Mesenchymal stem cell (in vitro differentiated cells and primary cell): ENCODE measurements at regions not wholly inside any gene's neighbourhood (a gene's known extent, or its start where the extent isn't known, plus 50 kb on each side); places are given as distances from the start of the nearest gene placed in this dataset.
A peak's percentile ranks its signal among the peaks of the same experiment; 100 is the strongest.

Source experiments
- DNase-seq: peaks from one replicate; pipeline ENCODE4 v3.0.0-alpha.2; 2013
- H2AFZ ChIP-seq: one replicate; pipeline ENCODE4 v1.6.1; 2013; ENCODE audit warnings: low read depth, mild to moderate bottlenecking, control low read depth, inconsistent platforms, low read length, moderate library complexity
- H2AK5ac ChIP-seq: 2 replicates; pipeline ENCODE4 v1.6.1; 2013; ENCODE audit warnings: low read length, moderate library complexity, mild to moderate bottlenecking, inconsistent platforms; ENCODE audit not compliant: severe bottlenecking
- H2BK120ac ChIP-seq: one replicate; pipeline ENCODE4 v1.6.1; 2013; ENCODE audit warnings: low read depth, mild to moderate bottlenecking, inconsistent platforms, low read length, moderate library complexity
- H2BK12ac ChIP-seq, 2 experiments: one replicate each; pipeline ENCODE4 v1.6.1; 2013; ENCODE audit warnings: inconsistent platforms in 2 of 2, low read length in 2 of 2, mild to moderate bottlenecking in 2 of 2, moderate library complexity in 2 of 2, control low read depth in 1 of 2
- H2BK15ac ChIP-seq: one replicate; pipeline ENCODE4 v1.6.1; 2013; ENCODE audit warnings: mild to moderate bottlenecking, low read depth, inconsistent platforms; ENCODE audit not compliant: poor library complexity, severe bottlenecking
- H2BK5ac ChIP-seq: 2 replicates; pipeline ENCODE4 v1.6.1; 2013; ENCODE audit warnings: low read depth, mild to moderate bottlenecking, low read length, control low read depth, inconsistent platforms; ENCODE audit not compliant: poor library complexity, severe bottlenecking
- H3K14ac ChIP-seq, 2 experiments: one replicate each; pipeline ENCODE4 v1.6.1; 2013; ENCODE audit warnings: inconsistent platforms in 2 of 2, low read length in 2 of 2, control low read depth in 1 of 2, mild to moderate bottlenecking in 1 of 2, moderate library complexity in 1 of 2
- H3K18ac ChIP-seq, 2 experiments: one replicate each; pipeline ENCODE4 v1.6.1; 2013; ENCODE audit warnings: inconsistent platforms in 2 of 2, low read length in 2 of 2, control low read depth in 1 of 2, low read depth in 1 of 2, mild to moderate bottlenecking in 1 of 2
- H3K23ac ChIP-seq, 2 experiments: one replicate each; pipeline ENCODE4 v1.6.1; 2013; ENCODE audit warnings: inconsistent platforms in 2 of 2, low read length in 2 of 2, mild to moderate bottlenecking in 2 of 2, moderate library complexity in 2 of 2, control low read depth in 1 of 2
- H3K27ac ChIP-seq: 2 replicates; pipeline ENCODE4 v1.5.1; 2013; ENCODE audit warnings: mild to moderate bottlenecking, moderate library complexity, low read length, control low read depth, inconsistent platforms; ENCODE audit not compliant: poor library complexity, severe bottlenecking
- H3K27me3 ChIP-seq, 2 experiments: 2 replicates each; pipeline versions ENCODE4 v1.6.1 to v1.7.0; 2013; ENCODE audit warnings: low read length in 2 of 2, mild to moderate bottlenecking in 2 of 2, moderate library complexity in 2 of 2, control low read depth in 1 of 2, inconsistent platforms in 1 of 2; ENCODE audit not compliant: control insufficient read depth in 1 of 2, insufficient read depth in 1 of 2
- H3K36me3 ChIP-seq, 2 experiments: 2 replicates each; pipeline versions ENCODE4 v1.6.1 to v1.7.0; 2013; ENCODE audit warnings: low read length in 2 of 2, control low read depth in 1 of 2, inconsistent platforms in 1 of 2, low read depth in 1 of 2, mild to moderate bottlenecking in 1 of 2; ENCODE audit not compliant: insufficient read depth in 2 of 2, control insufficient read depth in 1 of 2
- H3K4ac ChIP-seq, 2 experiments: one replicate each; pipeline ENCODE4 v1.6.1; 2013; ENCODE audit warnings: inconsistent platforms in 2 of 2, low read length in 2 of 2, mild to moderate bottlenecking in 2 of 2, moderate library complexity in 2 of 2, control low read depth in 1 of 2, low read depth in 1 of 2
- H3K4me1 ChIP-seq: 2 replicates; pipeline ENCODE4 v1.6.1; 2013; ENCODE audit warnings: low read depth, low read length, control low read depth; ENCODE audit not compliant: control insufficient read depth, insufficient read depth
- H3K4me2 ChIP-seq: 2 replicates; pipeline ENCODE4 v1.6.1; 2013; ENCODE audit warnings: low read length, mild to moderate bottlenecking, inconsistent platforms; ENCODE audit not compliant: poor library complexity, severe bottlenecking
- H3K4me3 ChIP-seq, 2 experiments: 2 replicates each; pipeline versions ENCODE4 v1.5.1 to v1.7.0; 2013; ENCODE audit warnings: low read length in 2 of 2, mild to moderate bottlenecking in 2 of 2, control low read depth in 1 of 2, low read depth in 1 of 2; ENCODE audit not compliant: insufficient read depth in 1 of 2
- H3K79me1 ChIP-seq: replicated peaks from 2 replicates; pipeline ENCODE4 v1.6.1; 2013; ENCODE audit warnings: mild to moderate bottlenecking, control low read depth, low read length, inconsistent platforms; ENCODE audit not compliant: poor library complexity, severe bottlenecking
- H3K9ac ChIP-seq: 2 replicates; pipeline ENCODE4 v1.7.0; 2013; ENCODE audit warnings: mild to moderate bottlenecking, low read length, moderate library complexity
- H3K9me3 ChIP-seq: 2 replicates; pipeline ENCODE4 v1.7.0; 2013; ENCODE audit warnings: mild to moderate bottlenecking, low read length; ENCODE audit not compliant: control insufficient read depth
- H4K8ac ChIP-seq: one replicate; pipeline ENCODE4 v1.6.1; 2013; ENCODE audit warnings: inconsistent platforms, mild to moderate bottlenecking, low read length, moderate library complexity
- H4K91ac ChIP-seq: one replicate; pipeline ENCODE4 v1.6.1; 2013; ENCODE audit warnings: mild to moderate bottlenecking, low read length, inconsistent platforms
- WGBS: methylation state at CpG from one replicate; pipeline ENCODE4 v1.1.7; 2013; ENCODE audit warnings: mixed read lengths; 5-methylcytosine and 5-hydroxymethylcytosine counted together

- Histone ChIP-seq H3K4me1 (no peaks in the 10 kb centered on the region), H3K4ac (no peak overlapping the region), H3K4me3 (no peak overlapping the region), H2BK120ac (no peak overlapping the region), H2AK5ac (no peak overlapping the region), H2BK5ac (no peak overlapping the region), H2AFZ (no peak overlapping the region), H4K8ac (no peak overlapping the region), H2BK12ac (no peak overlapping the region), H3K36me3 (no peaks in the 10 kb centered on the region), H3K79me1 (no peaks in the 10 kb centered on the region), H3K4me2 (no peak overlapping the region), H3K9ac (no peak overlapping the region), H3K27ac (no peak overlapping the region), H3K18ac (no peak overlapping the region), H3K9me3 (no peaks in the 10 kb centered on the region), H3K14ac (no peak overlapping the region), H3K23ac (no peak overlapping the region), H4K91ac (no peak overlapping the region), H2BK15ac (no peak overlapping the region), H3K27me3 (no peaks in the 10 kb centered on the region)
- no peak for DNase-seq
- WGBS: 89% methylated on average over 2 of the region's 2 CpGs
Observed at GRCh38 chr6:147710890-147711289, 202.4 kb downstream of the SAMD5 start.

- no peak overlapping the region for H3K4ac ChIP-seq
Observed at GRCh38 chr6:147711476-147711875, 203.0 kb downstream of the SAMD5 start.

GRCh38 chr6:147712841-147713240 lies 204.4 kb downstream of the SAMD5 start:
- H3K9me3 ChIP-seq: no peaks in the 10 kb centered on the region
- no peak overlapping the region for H3K27ac ChIP-seq
- no peaks in the 10 kb centered on the region for H3K27me3 ChIP-seq
- H3K79me1 ChIP-seq: no peaks in the 10 kb centered on the region
- H4K91ac ChIP-seq: no peak overlapping the region
- WGBS: 100% methylated on average over 1 of the region's 2 CpGs
- H3K14ac ChIP-seq: no peak overlapping the region
- H2BK5ac ChIP-seq: no peak overlapping the region
- H2BK12ac ChIP-seq: no peak overlapping the region
- no peak overlapping the region for H2AK5ac ChIP-seq
- no peak overlapping the region for H2BK120ac ChIP-seq
- no peak overlapping the region for H3K9ac ChIP-seq
- no peaks in the 10 kb centered on the region for H3K36me3 ChIP-seq
- H3K23ac ChIP-seq: no peak overlapping the region
- H4K8ac ChIP-seq: no peak overlapping the region
- no peak overlapping the region for H3K4me3 ChIP-seq
- H3K18ac ChIP-seq: no peak overlapping the region
- no peak for DNase-seq
- no peak overlapping the region for H3K4ac ChIP-seq
- no peak overlapping the region for H3K4me2 ChIP-seq
- H2BK15ac ChIP-seq: no peak overlapping the region
- no peak overlapping the region for H2AFZ ChIP-seq
- H3K4me1 ChIP-seq: peaks cover 2% of the 10 kb centered on the region

More at GRCh38 chr6:147711476-147711875, 203.0 kb downstream of the SAMD5 start:
- no peak overlapping the region for H3K27ac ChIP-seq
- no peaks in the 10 kb centered on the region for H3K9me3 ChIP-seq
- DNase-seq: no peak
- no peak overlapping the region for H2AFZ ChIP-seq
- no peak overlapping the region for H3K4me2 ChIP-seq
- no peaks in the 10 kb centered on the region for H3K27me3 ChIP-seq
- 81% methylated on average over 3 of the region's 4 CpGs for WGBS
- no peak overlapping the region for H3K9ac ChIP-seq
- H2AK5ac ChIP-seq: no peak overlapping the region
- no peaks in the 10 kb centered on the region for H3K36me3 ChIP-seq
- no peaks in the 10 kb centered on the region for H3K79me1 ChIP-seq
- no peak overlapping the region for H2BK15ac ChIP-seq
- no peak overlapping the region for H3K18ac ChIP-seq
- H2BK120ac ChIP-seq: no peak overlapping the region
- H4K8ac ChIP-seq: no peak overlapping the region
- H3K23ac ChIP-seq: no peak overlapping the region
- no peak overlapping the region for H2BK12ac ChIP-seq
- no peak overlapping the region for H4K91ac ChIP-seq
- H3K4me3 ChIP-seq: no peak overlapping the region
- peaks cover 2% of the 10 kb centered on the region for H3K4me1 ChIP-seq
- no peak overlapping the region for H2BK5ac ChIP-seq
- H3K14ac ChIP-seq: no peak overlapping the region

- WGBS: 90% methylated on average over 5 of the region's 5 CpGs
Observed at GRCh38 chr6:147715035-147715434, 206.5 kb downstream of the SAMD5 start.

More at GRCh38 chr6:147715035-147715434, 206.5 kb downstream of the SAMD5 start:
- no peak overlapping the region for H3K4me2 ChIP-seq
- no peak overlapping the region for H2BK12ac ChIP-seq
- no peak overlapping the region for H3K9ac ChIP-seq
- no peak overlapping the region for H2BK15ac ChIP-seq
- DNase-seq: no peak
- H4K91ac ChIP-seq: no peak overlapping the region
- H3K18ac ChIP-seq: no peak overlapping the region
- peak overlapping the region in 1 of 2 experiments; percentile 9 for H3K14ac ChIP-seq
- no peak overlapping the region for H3K23ac ChIP-seq
- no peaks in the 10 kb centered on the region for H3K27me3 ChIP-seq
- H4K8ac ChIP-seq: no peak overlapping the region
- no peaks in the 10 kb centered on the region for H3K79me1 ChIP-seq
- H2BK120ac ChIP-seq: no peak overlapping the region
- H2BK5ac ChIP-seq: no peak overlapping the region
- H2AK5ac ChIP-seq: no peak overlapping the region
- H3K4me1 ChIP-seq: peaks cover 2% of the 10 kb centered on the region
- no peak overlapping the region for H3K4ac ChIP-seq
- no peak overlapping the region for H3K27ac ChIP-seq
- no peak overlapping the region for H2AFZ ChIP-seq
- no peak overlapping the region for H3K4me3 ChIP-seq
- no peaks in the 10 kb centered on the region for H3K36me3 ChIP-seq
- H3K9me3 ChIP-seq: no peaks in the 10 kb centered on the region
